Mucosa of stomach (tissue), 1 donor: ENCODE measurements at regions not wholly inside any gene's neighbourhood (a gene's known extent, or its start where the extent isn't known, plus 50 kb on each side); places are given as distances from the start of the nearest gene placed in this dataset.
"Not testable (repeated sequence)": the region's sequence is repeated elsewhere in the genome, so short reads cannot be mapped to it uniquely, and the experiment has no call there.

Experiments used
- H3K27me3 ChIP-seq: one replicate; pipeline ENCODE4 v1.7.0; 2013; ENCODE audit warnings: mild to moderate bottlenecking, low read length; ENCODE audit not compliant: control insufficient read depth, insufficient read depth
- H3K36me3 ChIP-seq: one replicate; pipeline ENCODE4 v1.7.0; 2013; ENCODE audit warnings: low read length; ENCODE audit not compliant: control insufficient read depth, insufficient read depth
- H3K4me1 ChIP-seq: one replicate; pipeline ENCODE4 v1.7.0; 2013; ENCODE audit warnings: mild to moderate bottlenecking, low read length; ENCODE audit not compliant: control insufficient read depth, insufficient read depth
- H3K4me3 ChIP-seq: one replicate; pipeline ENCODE4 v1.7.0; 2013; ENCODE audit warnings: low read length
- H3K9ac ChIP-seq: one replicate; pipeline ENCODE4 v1.7.0; 2013; ENCODE audit warnings: mild to moderate bottlenecking, low read length, moderate library complexity
- H3K9me3 ChIP-seq: one replicate; pipeline ENCODE4 v1.7.0; 2013; ENCODE audit warnings: mild to moderate bottlenecking, low read length, moderate library complexity; ENCODE audit not compliant: control insufficient read depth
- donor health status: Pancreatic carcinoma.

DNA sequence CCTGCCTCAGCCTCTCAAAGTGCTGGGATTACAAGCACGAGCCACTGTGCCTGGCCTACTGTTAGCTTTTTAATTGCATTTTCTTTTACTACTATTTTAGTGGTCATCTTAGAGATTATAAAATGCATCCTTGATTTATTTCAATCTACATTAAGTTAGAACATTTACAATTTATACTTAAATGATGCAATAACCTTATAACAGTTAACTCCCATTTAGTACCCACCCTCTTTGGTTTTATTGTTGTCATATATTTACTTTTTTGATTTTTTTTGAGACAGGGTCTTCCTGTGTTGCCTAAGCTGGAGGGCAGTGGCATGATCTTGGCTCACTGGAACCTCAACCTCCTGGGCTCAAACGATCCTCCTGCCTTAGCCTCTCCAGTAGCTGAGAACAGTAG, 77.3 kb downstream of the PPCDC start:
- Histone ChIP-seq H3K36me3 (no peaks in the 10 kb centered on the region), H3K27me3 (no peaks in the 10 kb centered on the region), H3K9me3 (no peaks in the 10 kb centered on the region), H3K4me3 (no peak overlapping the region), H3K4me1 (peaks cover 8% of the 10 kb centered on the region), H3K9ac (no peak overlapping the region)

DNA sequence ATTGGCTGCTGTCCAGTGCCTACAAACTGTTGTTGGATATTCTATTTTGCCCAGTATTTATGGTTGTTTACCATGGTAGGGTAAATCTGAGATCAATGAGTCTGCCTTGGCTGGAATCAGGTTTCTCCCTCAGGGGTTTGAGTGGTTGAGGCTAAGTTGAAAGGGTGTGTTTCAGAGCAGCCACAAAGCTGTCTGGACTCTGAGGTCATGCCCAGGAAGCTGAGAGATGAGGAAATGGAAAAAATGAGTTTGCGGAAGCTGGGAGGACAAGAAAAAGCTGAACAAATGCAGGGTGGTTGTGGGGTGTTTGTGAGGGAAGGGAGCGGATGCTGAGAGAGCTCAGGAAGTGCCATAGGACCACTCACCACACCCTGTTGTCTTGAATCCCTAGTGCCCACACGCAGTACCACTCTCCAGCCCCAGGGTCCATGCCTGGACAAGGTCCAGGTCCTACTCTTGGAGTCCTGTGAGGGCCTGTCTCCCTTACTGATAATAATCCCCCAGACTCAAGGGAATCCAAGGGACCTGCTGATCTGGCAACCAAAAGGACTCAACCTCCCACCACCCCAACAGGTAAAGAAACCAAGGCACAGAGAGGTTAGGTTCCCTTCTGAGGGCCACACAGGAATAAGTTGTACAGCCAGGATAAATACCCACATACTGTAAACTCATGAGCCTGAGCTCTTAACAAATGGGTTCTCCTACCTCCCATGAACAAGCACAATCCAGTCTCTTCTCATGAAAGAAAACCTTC, 81.6 kb downstream of the PPCDC start:
- Histone ChIP-seq H3K4me1 (peaks cover 8% of the 10 kb centered on the region), H3K27me3 (no peaks in the 10 kb centered on the region), H3K9ac (no peak overlapping the region), H3K36me3 (no peaks in the 10 kb centered on the region), H3K9me3 (no peaks in the 10 kb centered on the region), H3K4me3 (no peak overlapping the region)

- H3K9ac ChIP-seq, result no peak overlapping the region
- no peak overlapping the region for H3K4me3 ChIP-seq
- H3K4me1 ChIP-seq, result peaks cover 8% of the 10 kb centered on the region
- no peaks in the 10 kb centered on the region for H3K9me3 ChIP-seq
- H3K36me3 ChIP-seq, result no peaks in the 10 kb centered on the region
- H3K27me3 ChIP-seq, result no peaks in the 10 kb centered on the region
Observed at GRCh38 chr15:75107516-75107907, 84.1 kb downstream of the PPCDC start.

- no peaks in the 10 kb centered on the region for H3K36me3 ChIP-seq
- no peak overlapping the region for H3K9ac ChIP-seq
- no peak overlapping the region for H3K4me3 ChIP-seq
- no peaks in the 10 kb centered on the region for H3K27me3 ChIP-seq
- H3K4me1 ChIP-seq, result peaks cover 8% of the 10 kb centered on the region
- H3K9me3 ChIP-seq, result no peaks in the 10 kb centered on the region
Observed at GRCh38 chr15:75107908-75108838, 84.8 kb downstream of the PPCDC start.

DNA sequence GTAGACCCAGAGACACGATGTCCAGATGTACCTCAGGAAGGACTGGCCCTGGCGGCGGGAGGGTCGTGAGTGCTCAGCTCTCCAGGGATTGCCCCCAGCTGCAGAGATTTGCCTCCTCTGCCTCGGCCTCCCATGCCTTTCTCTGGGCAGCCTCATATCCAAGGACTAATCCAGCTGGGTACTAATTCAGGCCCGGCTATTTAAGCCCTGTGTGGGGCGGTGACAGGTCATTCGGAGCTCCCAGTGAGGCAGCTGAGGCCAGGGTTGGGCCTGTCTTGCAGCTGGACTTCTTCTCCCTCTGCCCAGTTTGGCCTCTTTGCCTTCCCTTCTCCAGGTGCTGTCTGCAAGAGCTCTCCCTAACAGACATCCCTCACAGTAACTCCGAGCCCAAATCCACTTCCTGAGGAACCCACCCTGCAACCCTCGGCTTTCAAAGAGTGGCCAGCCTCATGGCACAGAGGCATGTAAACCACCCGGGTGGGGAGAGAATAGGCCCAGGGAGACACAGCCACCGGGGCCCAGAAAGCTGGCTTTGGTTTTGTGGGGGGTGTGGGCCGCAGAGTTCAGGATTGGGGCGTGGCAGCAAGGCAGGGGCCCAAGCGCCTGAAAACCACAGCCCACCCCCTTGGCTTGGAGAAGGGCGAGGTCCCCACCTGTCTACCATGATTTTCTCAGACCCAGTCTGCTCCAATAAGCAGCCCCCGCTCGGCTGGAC, 85.8 kb downstream of the PPCDC start:
- Histone ChIP-seq H3K4me1 (peaks cover 8% of the 10 kb centered on the region), H3K4me3 (no peak overlapping the region), H3K36me3 (no peaks in the 10 kb centered on the region), H3K27me3 (no peaks in the 10 kb centered on the region), H3K9ac (no peak overlapping the region), H3K9me3 (no peaks in the 10 kb centered on the region)

- Histone ChIP-seq H3K4me3 (no peak overlapping the region), H3K4me1 (peaks cover 6% of the 10 kb centered on the region), H3K27me3 (no peaks in the 10 kb centered on the region), H3K36me3 (no peaks in the 10 kb centered on the region), H3K9ac (no peak overlapping the region), H3K9me3 (no peaks in the 10 kb centered on the region)
Observed at GRCh38 chr15:75109736-75110130, 86.3 kb downstream of the PPCDC start.

DNA sequence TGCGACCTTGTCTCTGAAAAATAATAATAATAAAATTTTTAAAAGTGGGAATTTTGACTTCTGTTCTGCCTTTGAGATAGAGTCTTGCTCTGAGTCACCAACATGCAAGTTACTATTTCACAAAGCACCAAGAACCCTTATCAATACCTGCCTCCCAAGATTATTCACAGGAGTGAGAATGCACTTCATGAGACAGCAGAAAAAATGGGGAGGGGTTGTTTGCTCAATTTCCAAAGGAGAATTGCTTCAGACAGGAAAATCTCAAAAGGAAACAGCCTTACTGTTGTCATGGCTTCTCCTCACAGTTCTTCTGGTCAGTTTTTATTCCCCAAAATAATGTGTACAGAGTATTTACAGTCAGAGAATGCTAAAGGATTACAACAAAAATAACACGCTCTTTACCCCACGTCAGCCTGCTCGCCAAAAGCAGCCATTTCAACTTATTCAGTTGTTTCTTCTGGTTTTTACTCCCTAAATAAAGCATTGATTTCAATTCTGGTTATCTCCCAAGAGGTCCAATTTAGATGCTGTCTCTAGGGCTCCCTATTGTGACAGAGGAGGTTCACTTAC, 89.0 kb downstream of the PPCDC start:
- no peaks in the 10 kb centered on the region for H3K4me1 ChIP-seq
- no peaks in the 10 kb centered on the region for H3K27me3 ChIP-seq
- no peak overlapping the region for H3K9ac ChIP-seq
- H3K9me3 ChIP-seq, result no peaks in the 10 kb centered on the region
- no peak overlapping the region for H3K4me3 ChIP-seq
- H3K36me3 ChIP-seq, result no peaks in the 10 kb centered on the region

GRCh38 chr15:75112848-75113492, 88.7 kb upstream of the C15orf39 start:
- H3K9me3 ChIP-seq, result no peaks in the 10 kb centered on the region
- H3K9ac ChIP-seq, result no peak overlapping the region
- no peak overlapping the region for H3K4me3 ChIP-seq
- no peaks in the 10 kb centered on the region for H3K27me3 ChIP-seq
- H3K4me1 ChIP-seq, result no peaks in the 10 kb centered on the region
- H3K36me3 ChIP-seq, result no peaks in the 10 kb centered on the region

DNA sequence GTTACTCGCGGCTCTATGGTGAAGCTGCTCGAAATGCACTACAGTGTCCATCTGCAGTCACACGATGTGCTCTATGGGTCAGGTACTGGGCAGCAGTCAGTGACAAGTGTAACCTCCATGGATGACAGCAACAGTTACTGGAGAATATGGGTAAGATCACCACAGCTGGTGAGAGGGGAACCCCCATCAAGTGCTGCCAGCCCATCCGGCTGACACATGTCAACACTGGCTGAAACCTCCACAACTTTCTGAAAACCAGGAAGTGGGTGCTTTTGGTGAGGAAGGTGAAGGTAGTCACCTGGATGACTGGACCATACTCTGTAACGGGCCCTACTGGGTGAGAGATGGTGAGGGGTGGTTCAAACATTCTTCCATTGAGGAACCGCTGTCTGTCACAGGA, 87.4 kb upstream of the C15orf39 start:
- Histone ChIP-seq H3K36me3 (no peaks in the 10 kb centered on the region), H3K4me3 (no peak overlapping the region), H3K4me1 (no peaks in the 10 kb centered on the region), H3K9ac (no peak overlapping the region), H3K27me3 (no peaks in the 10 kb centered on the region), H3K9me3 (no peaks in the 10 kb centered on the region)

- Histone ChIP-seq H3K4me3 (no peak overlapping the region), H3K36me3 (no peaks in the 10 kb centered on the region), H3K4me1 (no peaks in the 10 kb centered on the region), H3K9me3 (no peaks in the 10 kb centered on the region), H3K9ac (no peak overlapping the region), H3K27me3 (no peaks in the 10 kb centered on the region)
Observed at GRCh38 chr15:75114796-75115195, 86.9 kb upstream of the C15orf39 start.

DNA sequence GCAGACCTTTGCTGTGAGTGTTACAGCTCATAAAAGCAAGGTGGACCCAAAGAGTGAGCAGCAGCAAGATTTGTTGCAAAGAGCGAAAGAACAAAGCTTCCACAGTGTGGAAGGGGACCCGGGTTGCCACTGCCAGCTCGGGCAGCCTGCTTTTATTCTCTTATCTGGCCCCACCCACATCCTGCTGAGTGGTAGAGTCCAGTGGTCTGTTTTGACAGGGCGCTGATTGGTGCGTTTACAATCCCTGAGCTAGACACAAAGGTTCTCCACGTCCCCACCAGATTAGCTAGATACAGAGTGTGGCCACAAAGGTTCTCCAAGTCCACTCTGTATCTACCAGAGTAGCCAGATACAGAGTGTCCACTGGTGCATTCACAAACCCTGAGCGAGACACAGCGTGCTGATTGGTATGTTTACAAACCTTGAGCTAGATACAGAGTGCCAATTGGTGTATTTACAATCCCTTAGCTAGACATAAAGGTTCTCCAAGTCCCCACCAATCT, 86.2 kb upstream of the C15orf39 start:
- not testable (repeated sequence) for H3K4me3 ChIP-seq, H3K4me1 ChIP-seq, H3K9ac ChIP-seq, H3K27me3 ChIP-seq, H3K9me3 ChIP-seq, H3K36me3 ChIP-seq
